GM19043 (cell line): ENCODE measurements at regions not wholly inside any gene's neighbourhood (a gene's known extent, or its start where the extent isn't known, plus 50 kb on each side); places are given as distances from the start of the nearest gene placed in this dataset.
"Not testable (repeated sequence)": the region's sequence is repeated elsewhere in the genome, so short reads cannot be mapped to it uniquely, and the experiment has no call there.

ENCODE experiments used
- ATAC-seq: cut with Tn5 transposase; IDR thresholded peaks from one replicate; pipeline ENCODE4 v1.9.1; 2021; ENCODE audit warnings: low read depth; ENCODE audit not compliant: unreplicated experiment

DNA sequence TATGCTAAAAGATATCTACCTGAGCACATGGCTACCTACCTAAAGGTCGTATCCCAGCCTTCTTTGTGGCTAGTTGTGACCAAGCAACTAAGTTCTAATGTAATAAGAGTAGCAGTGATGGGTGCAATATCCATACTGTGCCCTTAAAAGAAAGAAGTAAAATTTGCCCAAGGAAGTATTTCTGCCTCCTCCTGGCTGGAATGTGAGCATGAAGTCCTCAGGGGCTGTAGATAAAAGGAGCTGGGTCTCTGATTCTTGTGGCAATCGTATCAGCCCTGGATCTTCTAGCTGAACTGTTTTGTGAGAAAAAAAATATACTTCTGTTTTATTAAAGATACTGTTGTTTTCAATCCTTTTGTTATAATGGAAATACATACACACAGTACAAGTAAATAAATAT lies 217.4 kb downstream of the GPAT3 start:
- no peak for ATAC-seq

DNA sequence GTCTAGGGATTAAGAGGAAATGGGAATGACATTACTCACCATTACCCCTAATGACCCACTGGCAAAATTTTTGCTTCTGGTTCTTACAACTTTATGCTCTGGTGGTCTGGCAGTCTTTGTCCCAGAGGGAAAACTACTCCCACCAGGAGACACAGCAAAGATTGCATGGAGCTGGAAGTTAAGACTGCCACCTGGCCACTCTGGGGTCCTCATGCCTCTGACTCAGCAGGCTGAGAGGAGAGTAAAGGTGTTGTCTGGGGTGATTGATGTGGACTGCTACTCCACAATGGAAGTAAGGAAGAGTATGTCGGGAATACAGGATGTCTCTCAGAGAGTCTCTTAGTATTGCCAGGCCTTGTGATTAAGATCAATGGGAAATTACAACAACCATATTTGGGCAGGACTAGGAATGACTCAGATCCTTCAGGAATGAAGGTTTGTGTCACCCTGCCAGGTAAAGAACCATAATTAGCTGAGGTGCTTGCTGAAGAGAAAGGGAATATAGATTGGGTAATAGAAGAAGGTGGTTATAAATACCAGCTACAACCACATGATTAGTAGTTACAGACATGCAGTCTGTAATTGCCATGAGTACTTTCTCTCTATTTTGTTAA lies 215.5 kb downstream of the GPAT3 start:
- no peak for ATAC-seq

DNA sequence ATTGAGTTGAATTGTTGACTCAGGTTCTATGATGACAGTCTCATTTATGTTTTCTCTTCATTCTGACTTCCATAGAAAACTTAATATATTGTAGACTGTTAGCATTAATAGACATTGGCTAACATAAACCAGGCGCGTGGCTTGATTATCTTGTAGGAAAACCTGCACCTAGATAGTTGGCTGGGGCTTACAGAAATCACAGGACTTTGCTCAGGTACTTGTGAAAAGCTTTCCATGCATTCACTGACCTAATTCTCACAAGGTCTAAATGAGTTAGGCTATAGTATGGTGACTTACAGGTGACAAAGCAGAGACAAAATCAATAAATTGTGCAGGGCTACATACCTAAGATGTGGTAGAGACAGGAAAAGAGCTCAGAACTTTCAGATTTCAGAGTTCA lies 212.8 kb downstream of the GPAT3 start:
- no peak for ATAC-seq

DNA sequence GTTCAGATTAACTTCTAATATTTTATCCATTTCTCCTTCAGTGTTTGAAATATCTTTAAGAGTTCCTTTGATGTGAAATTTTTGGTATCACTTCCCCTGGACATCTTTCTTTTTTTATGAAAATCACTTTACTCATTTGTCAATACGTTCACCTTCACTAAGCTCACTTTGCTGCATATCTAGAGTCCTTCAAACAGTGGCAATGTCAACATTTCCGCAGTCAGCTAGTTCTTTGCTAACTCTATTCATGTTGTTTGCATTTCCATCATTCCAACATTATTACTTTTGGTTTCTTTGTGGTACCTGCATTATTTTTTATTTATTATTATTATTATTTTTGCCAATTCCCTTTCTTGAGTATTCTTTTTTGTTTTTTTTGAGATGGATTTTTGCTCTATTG lies 203.0 kb downstream of the GPAT3 start:
- ATAC-seq, result no peak

DNA sequence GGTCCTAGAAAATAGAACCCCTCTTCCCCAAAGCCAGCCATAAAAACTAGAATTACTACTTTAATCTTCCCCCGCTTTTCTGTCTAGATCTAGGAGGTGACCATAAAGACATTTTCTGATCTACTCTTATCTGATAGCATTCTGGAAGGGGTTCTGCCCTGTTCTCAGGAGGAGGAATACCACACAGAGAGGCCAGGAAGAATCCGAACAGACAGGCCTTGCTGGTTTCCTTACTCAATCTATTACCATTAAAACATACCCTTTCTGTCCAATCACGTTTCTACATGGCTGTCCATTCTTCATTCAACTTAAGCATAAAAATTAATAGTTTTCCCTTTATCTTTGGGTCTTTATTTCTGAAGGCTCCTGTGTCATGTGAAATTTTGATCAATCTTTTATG lies 198.7 kb downstream of the GPAT3 start:
- ATAC-seq, result no peak

DNA sequence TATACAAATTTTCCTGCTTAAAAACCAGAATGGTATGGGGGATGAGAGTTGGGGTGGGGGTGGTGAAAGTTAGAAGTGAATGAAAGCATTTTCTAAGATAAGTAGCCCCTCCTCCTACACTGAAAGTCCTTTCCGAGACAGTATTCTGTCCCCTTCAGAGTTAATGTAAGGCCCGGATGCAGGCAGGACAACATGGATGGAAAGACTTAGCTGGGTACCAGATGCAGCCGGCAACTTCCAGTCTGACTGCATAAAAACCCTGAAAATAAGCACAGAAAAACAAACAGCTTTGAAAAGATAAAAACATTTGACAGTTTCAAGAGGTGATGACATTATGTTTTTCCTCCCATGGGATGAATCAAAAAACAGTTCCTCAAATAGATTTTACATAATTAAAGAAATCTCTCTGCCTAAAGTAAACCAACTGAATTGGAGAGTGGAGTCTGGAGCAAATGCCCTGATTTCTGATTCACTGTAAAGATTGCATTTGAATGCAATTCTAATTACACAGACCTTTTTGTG lies 196.3 kb downstream of the GPAT3 start:
- no peak for ATAC-seq

DNA sequence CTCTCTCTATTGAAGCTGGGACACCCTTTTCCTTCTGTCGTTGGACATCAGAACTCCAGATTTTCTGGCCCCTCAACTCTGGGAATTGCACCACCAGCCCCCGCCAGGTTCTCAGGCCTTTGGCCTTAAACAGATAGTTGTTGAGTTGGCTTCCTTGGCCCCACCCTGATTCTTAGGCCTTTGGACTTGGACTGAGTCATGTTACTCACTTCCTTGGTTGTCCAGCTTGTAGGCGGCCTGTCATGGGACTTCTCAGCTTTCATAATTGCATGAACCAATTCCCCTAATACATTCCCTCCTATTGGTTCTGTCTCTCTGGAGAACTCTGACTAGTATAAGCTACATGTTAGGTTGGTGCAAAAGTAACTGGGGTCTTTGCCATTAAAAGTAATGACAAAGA lies 195.7 kb downstream of the GPAT3 start:
- ATAC-seq, result no peak

DNA sequence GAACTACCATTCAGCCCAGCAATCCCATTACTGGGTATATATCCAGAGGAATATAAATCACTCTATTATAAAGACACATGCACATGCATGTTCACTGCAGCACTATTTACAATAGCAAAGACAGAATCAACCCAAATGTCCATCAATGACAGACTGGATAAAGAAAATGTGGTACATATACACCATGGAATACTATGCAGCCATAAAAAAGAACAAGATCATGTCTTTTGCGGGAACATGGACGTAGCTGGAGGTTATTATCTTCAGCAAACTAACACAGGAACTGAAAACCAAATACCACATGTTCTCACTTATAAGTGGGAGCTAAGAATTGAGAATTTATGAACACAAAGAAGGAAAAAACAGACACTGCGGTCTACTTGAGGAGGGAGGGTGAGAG lies 195.1 kb downstream of the GPAT3 start:
- not testable (repeated sequence) for ATAC-seq

DNA sequence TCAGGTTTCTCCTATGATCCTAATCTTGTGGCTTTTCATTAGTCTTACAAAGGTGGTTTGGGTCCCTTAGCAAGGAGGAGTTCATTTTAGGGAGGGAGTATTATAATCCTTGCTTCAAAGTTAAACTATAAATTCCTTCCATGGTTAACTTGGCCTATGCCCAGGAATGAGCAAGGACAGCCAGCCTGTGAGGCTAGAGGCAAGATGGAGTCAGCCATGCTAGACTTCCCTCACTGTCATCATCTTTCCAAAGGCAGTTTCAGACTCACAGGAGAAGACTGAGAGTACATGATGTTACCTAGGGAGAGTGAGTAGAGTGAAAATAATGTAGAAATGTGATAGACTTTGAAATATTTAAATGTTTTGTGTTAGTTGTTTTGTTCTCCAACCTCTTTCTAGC lies 192.3 kb downstream of the GPAT3 start:
- no peak for ATAC-seq

DNA sequence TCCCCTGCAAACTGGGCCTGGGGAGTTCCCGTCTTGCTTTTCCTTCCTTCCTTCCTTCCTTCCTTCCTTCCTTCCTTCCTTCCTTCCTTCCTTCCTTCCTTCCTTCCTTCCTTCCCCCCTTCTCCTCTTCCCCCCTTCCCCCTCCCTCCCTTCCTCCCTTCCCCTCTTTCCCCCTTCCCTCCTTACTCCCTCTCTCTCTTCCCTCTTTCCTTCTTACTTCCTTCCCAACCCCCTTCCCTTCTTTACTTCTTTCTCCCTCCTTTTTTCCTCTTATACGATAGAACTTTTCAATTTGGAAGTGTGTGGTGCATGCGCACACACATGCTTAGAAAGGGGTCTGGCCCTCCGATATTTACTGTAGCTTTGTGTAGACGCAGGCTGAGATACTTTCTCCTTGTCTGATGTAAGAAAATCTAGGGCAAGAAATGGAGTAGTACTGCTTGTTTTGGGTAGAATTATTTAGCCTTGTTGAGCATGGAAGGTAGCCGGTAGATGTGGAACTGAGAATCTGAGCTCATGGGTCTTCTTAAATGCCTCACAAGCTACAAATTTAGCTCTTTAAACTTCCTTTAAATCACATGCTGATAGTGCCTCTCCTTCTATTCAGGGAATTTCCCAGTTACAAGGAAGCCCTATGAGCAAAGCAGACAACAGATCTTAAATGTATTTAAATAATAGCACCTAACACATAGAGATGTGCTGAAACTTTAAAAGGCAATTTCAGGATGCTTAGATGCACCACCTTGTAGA lies 189.6 kb downstream of the GPAT3 start:
- ATAC-seq, result no peak

DNA sequence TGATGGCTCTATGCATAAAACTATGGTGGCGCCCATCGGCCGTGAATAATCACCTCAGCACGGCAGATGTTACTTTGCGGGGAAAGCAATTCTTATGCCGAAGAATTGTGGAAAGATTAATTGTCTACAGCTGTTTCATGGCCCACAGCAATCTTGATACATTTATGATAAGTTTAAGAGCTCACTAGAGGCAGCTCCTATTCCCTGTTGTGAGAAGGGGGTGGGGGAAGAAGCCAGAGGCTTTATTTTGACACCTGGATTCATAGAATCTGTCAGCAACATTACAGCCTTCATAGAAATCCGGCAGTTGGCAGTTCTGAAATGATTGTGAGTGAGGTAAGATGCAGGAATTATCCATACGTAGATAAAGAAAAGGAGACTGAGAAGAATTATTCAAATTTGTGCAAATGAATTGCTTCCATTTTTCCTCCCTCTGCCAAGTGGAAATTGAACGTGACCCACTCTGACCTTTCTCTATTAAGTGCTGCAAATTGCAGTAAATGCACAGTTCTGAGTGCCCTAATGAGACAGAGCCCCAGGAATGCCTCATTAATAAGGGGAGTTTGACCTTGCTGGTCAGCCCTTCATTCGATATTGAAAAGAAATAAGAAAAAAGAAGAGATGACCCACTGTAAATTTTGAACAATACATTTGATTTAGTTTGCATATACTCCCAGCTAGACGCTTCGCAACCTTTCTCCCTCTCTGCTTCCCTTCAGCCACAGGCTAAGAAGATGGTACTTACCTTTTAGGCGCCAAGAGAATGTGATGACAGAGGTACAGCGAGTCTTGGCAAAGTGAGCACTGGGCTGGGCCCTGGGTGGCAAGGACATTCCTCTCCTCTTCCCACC lies 188.8 kb downstream of the GPAT3 start:
- ATAC-seq, result no peak

DNA sequence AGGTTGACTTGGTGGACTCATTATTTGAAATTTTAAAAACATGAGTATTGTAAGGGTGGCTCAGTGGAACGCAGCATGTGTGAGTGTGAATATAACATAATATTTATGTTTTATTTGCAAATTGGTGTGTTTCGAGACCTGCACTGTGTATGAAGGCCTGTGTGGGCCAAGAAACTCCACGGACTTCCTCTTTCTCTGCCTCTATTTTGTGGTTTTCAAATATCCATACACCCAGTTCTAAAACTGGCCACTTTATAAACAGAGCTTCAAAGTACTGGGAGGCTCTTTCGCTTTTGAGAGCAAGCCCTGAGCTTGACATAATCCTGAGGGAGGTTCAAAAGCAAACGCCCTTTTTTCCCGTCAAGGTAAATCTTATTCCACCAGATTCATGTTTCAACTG lies 187.7 kb downstream of the GPAT3 start:
- no peak for ATAC-seq

DNA sequence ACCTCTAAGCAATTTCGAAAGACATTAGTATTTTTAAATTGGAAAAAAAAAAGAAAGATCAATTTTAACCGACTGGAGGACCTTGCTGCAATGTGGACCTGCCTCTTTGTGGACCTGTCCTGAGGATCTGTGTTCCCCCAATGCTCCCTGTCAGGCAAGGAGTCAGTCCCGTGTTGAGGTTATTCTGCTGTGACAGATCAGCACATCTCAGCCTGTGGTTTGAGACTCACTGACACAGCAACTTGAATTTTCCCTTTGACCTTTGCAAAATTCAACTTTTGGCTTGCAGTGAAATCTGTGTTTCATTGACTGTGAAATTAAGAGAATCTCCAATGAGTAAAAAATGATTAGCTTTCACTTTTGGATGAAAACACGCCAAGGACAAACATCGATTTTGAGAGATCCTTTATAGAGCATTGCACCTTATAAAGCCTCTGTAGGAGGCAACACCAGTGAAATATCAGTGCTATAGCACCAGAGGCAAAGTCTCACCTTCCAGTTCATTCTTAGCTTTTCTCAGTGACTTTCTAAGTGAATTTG lies 186.9 kb downstream of the GPAT3 start:
- no peak for ATAC-seq

DNA sequence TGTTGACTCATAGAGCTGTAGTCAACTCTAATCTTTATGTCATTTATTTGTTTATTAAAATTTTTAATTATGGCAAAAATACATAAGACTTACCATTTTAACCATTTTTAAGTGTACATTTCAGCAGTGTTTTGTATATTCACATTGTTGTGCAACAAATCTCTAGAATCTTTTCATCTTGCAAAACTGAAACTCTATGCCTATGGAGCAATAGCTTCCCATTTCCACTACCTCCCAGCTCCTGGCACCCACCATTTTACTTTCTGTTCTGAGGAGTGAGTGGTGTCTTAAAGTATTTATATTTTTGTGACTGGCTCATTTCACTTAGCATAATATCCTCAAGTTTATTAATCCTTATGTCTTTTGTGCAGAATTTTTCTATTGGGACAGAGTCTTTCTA lies 181.0 kb downstream of the GPAT3 start:
- ATAC-seq, result no peak

DNA sequence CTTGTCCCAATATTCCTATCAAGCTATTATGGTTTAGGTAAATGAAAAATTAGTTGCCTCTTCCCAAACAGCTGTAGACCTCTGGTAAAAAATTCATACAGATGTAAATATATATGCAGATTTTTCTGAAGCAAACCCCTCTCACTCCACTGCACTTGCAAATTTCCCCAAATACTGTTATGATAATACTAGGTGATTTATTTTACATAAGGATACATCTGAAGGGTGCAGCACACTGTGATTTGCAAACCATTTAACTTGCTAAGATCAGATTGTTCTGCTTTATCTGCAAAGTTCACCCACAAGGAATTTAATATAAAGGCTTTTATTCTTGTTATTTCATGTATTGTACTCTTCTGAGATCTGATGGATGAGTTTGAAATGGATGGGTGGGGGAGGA lies 177.0 kb downstream of the GPAT3 start:
- ATAC-seq, result no peak

DNA sequence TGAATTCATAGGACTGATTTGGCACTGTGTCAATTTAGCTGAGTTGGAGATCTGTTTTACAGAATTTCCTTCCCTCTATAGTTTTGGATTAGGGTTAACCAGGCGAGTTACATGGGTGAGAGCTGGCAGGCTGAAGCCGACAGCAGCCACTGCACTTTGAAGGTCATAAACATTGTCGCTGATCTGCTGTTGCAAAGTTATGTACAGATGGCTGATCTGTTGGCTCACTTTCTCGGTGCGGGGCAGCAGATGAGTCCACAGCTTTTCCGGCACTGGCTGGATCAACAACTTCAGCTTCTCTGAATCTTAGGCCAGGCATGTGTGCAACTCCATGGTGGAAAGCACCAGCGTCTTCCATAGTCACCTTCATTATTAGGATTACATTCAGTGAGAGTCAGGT lies 173.7 kb downstream of the GPAT3 start:
- no peak for ATAC-seq

DNA sequence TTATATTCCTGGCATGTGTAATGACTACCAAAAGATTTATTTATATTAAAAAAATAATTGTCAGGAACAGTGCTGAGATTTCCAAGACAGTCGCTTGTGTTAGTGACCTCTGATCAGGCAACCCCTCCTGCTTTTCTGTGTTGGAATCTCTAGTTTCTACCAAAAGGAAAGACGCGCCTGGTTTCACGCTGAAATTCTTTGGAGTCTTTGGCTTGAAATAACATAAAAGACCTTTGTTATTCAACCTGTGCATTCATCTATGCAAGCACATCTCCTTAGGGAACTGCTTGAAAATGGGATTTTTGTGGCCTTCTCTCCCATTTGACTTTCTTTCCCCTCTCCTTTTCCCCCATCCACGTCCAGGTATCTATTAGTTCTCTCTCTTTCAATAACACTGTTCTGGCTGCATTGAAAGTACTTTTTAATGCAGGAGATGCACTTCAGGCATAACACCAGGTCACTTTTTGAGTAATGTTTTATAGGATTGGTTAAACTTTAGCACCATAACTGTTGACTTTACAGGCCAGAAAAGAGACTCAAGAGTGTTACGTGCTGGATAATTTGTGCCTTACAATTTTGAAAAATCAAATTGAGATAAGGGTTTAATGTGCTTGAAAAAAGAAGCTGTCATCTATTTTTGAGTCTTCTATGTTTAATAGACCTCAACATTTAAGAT lies 172.7 kb downstream of the GPAT3 start:
- ATAC-seq, result no peak

DNA sequence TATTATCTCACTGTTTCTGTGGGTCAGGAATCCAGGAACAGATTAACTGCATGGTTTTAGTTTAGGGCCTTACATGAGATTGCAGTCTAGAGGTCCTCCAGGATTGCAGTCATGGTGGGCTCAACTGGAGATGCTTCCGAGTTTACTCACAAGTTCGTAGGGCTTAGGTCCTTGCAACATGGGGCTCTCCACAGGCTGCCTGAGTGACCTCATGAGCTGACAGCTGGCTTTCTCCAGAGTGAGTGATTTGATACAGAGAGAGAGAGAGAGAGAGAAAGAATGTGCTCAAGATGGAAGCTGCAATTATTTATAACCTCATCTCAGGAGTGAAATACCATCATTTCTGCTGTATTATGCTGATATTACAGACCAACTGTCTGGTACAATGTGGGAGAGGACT lies 168.9 kb downstream of the GPAT3 start:
- no peak for ATAC-seq

DNA sequence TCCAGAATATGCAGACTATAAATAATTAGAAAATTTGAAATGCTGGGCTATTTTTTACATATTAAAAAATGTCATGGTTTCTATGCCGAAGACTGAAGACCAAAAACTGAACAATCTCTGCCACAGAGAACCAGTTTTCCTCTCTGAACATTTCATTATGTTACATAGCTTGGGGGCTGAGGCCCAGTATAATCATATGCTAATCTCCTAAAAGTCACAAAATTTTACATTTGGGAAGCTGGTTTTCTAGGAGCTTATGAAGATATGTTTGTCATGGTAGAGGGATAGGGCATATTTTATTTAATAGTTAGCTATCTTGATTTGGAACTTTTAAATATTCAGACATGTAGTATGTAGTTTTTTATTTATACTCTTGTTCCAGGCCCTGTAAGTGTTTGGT lies 167.8 kb downstream of the GPAT3 start:
- ATAC-seq, result no peak

DNA sequence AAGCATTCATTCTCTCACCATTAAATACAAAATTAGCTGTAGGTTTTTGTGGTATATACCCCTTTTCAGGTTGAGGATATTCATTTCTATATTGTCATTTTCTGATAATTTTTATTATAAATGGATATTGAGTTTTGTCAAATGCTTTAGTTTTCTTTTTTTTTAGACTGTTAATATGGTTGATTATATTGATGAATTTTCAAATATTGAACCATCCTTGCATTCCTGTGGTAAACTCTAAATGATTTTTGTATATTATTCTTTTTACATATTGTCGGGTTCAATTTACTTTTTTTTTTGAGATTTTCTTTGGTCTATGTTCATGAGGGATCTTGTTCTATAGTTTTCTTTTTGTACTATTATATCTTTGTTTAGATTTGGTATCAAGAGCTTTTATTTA lies 165.1 kb downstream of the GPAT3 start:
- ATAC-seq, result no peak

DNA sequence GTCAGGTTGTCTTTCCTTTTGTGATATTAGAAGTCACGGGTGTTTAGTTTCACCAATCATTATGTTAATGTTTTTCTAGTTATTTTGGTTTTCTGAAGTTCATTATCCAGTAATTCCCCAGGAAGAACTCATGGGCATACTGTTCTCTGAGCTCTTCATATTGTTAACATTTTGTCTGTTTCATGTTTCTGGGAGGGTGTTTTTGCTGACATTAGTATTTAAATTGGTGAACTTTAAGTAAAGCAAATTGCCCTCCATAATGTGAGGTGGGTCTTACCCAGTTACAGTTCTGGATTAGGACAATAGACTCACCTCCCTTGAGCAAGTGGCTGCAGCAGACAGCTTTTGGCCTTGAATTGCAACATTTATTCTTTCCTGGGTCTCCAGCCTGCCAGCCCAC lies 163.4 kb downstream of the GPAT3 start:
- ATAC-seq, result no peak
